Mesenchymal stem cell (in vitro differentiated cells and primary cell): ENCODE measurements at regions not wholly inside any gene's neighbourhood (a gene's known extent, or its start where the extent isn't known, plus 50 kb on each side); places are given as distances from the start of the nearest gene placed in this dataset.

Experiments used
- DNase-seq: peaks from one replicate; pipeline ENCODE4 v3.0.0-alpha.2; 2013
- H2AFZ ChIP-seq: one replicate; pipeline ENCODE4 v1.6.1; 2013; ENCODE audit warnings: low read depth, mild to moderate bottlenecking, control low read depth, inconsistent platforms, low read length, moderate library complexity
- H2AK5ac ChIP-seq: 2 replicates; pipeline ENCODE4 v1.6.1; 2013; ENCODE audit warnings: low read length, moderate library complexity, mild to moderate bottlenecking, inconsistent platforms; ENCODE audit not compliant: severe bottlenecking
- H2BK120ac ChIP-seq: one replicate; pipeline ENCODE4 v1.6.1; 2013; ENCODE audit warnings: low read depth, mild to moderate bottlenecking, inconsistent platforms, low read length, moderate library complexity
- H2BK12ac ChIP-seq, 2 experiments: one replicate each; pipeline ENCODE4 v1.6.1; 2013; ENCODE audit warnings: inconsistent platforms in 2 of 2, low read length in 2 of 2, mild to moderate bottlenecking in 2 of 2, moderate library complexity in 2 of 2, control low read depth in 1 of 2
- H2BK15ac ChIP-seq: one replicate; pipeline ENCODE4 v1.6.1; 2013; ENCODE audit warnings: mild to moderate bottlenecking, low read depth, inconsistent platforms; ENCODE audit not compliant: poor library complexity, severe bottlenecking
- H2BK5ac ChIP-seq: 2 replicates; pipeline ENCODE4 v1.6.1; 2013; ENCODE audit warnings: low read depth, mild to moderate bottlenecking, low read length, control low read depth, inconsistent platforms; ENCODE audit not compliant: poor library complexity, severe bottlenecking
- H3K14ac ChIP-seq, 2 experiments: one replicate each; pipeline ENCODE4 v1.6.1; 2013; ENCODE audit warnings: inconsistent platforms in 2 of 2, low read length in 2 of 2, control low read depth in 1 of 2, mild to moderate bottlenecking in 1 of 2, moderate library complexity in 1 of 2
- H3K18ac ChIP-seq, 2 experiments: one replicate each; pipeline ENCODE4 v1.6.1; 2013; ENCODE audit warnings: inconsistent platforms in 2 of 2, low read length in 2 of 2, control low read depth in 1 of 2, low read depth in 1 of 2, mild to moderate bottlenecking in 1 of 2
- H3K23ac ChIP-seq, 2 experiments: one replicate each; pipeline ENCODE4 v1.6.1; 2013; ENCODE audit warnings: inconsistent platforms in 2 of 2, low read length in 2 of 2, mild to moderate bottlenecking in 2 of 2, moderate library complexity in 2 of 2, control low read depth in 1 of 2
- H3K27ac ChIP-seq: 2 replicates; pipeline ENCODE4 v1.5.1; 2013; ENCODE audit warnings: mild to moderate bottlenecking, moderate library complexity, low read length, control low read depth, inconsistent platforms; ENCODE audit not compliant: poor library complexity, severe bottlenecking
- H3K27me3 ChIP-seq, 2 experiments: 2 replicates each; pipeline versions ENCODE4 v1.6.1 to v1.7.0; 2013; ENCODE audit warnings: low read length in 2 of 2, mild to moderate bottlenecking in 2 of 2, moderate library complexity in 2 of 2, control low read depth in 1 of 2, inconsistent platforms in 1 of 2; ENCODE audit not compliant: control insufficient read depth in 1 of 2, insufficient read depth in 1 of 2
- H3K36me3 ChIP-seq, 2 experiments: 2 replicates each; pipeline versions ENCODE4 v1.6.1 to v1.7.0; 2013; ENCODE audit warnings: low read length in 2 of 2, control low read depth in 1 of 2, inconsistent platforms in 1 of 2, low read depth in 1 of 2, mild to moderate bottlenecking in 1 of 2; ENCODE audit not compliant: insufficient read depth in 2 of 2, control insufficient read depth in 1 of 2
- H3K4ac ChIP-seq, 2 experiments: one replicate each; pipeline ENCODE4 v1.6.1; 2013; ENCODE audit warnings: inconsistent platforms in 2 of 2, low read length in 2 of 2, mild to moderate bottlenecking in 2 of 2, moderate library complexity in 2 of 2, control low read depth in 1 of 2, low read depth in 1 of 2
- H3K4me1 ChIP-seq: 2 replicates; pipeline ENCODE4 v1.6.1; 2013; ENCODE audit warnings: low read depth, low read length, control low read depth; ENCODE audit not compliant: control insufficient read depth, insufficient read depth
- H3K4me2 ChIP-seq: 2 replicates; pipeline ENCODE4 v1.6.1; 2013; ENCODE audit warnings: low read length, mild to moderate bottlenecking, inconsistent platforms; ENCODE audit not compliant: poor library complexity, severe bottlenecking
- H3K4me3 ChIP-seq, 2 experiments: 2 replicates each; pipeline versions ENCODE4 v1.5.1 to v1.7.0; 2013; ENCODE audit warnings: low read length in 2 of 2, mild to moderate bottlenecking in 2 of 2, control low read depth in 1 of 2, low read depth in 1 of 2; ENCODE audit not compliant: insufficient read depth in 1 of 2
- H3K79me1 ChIP-seq: replicated peaks from 2 replicates; pipeline ENCODE4 v1.6.1; 2013; ENCODE audit warnings: mild to moderate bottlenecking, control low read depth, low read length, inconsistent platforms; ENCODE audit not compliant: poor library complexity, severe bottlenecking
- H3K9ac ChIP-seq: 2 replicates; pipeline ENCODE4 v1.7.0; 2013; ENCODE audit warnings: mild to moderate bottlenecking, low read length, moderate library complexity
- H3K9me3 ChIP-seq: 2 replicates; pipeline ENCODE4 v1.7.0; 2013; ENCODE audit warnings: mild to moderate bottlenecking, low read length; ENCODE audit not compliant: control insufficient read depth
- H4K8ac ChIP-seq: one replicate; pipeline ENCODE4 v1.6.1; 2013; ENCODE audit warnings: inconsistent platforms, mild to moderate bottlenecking, low read length, moderate library complexity
- H4K91ac ChIP-seq: one replicate; pipeline ENCODE4 v1.6.1; 2013; ENCODE audit warnings: mild to moderate bottlenecking, low read length, inconsistent platforms
- WGBS: methylation state at CpG from one replicate; pipeline ENCODE4 v1.1.7; 2013; ENCODE audit warnings: mixed read lengths; 5-methylcytosine and 5-hydroxymethylcytosine counted together

DNA sequence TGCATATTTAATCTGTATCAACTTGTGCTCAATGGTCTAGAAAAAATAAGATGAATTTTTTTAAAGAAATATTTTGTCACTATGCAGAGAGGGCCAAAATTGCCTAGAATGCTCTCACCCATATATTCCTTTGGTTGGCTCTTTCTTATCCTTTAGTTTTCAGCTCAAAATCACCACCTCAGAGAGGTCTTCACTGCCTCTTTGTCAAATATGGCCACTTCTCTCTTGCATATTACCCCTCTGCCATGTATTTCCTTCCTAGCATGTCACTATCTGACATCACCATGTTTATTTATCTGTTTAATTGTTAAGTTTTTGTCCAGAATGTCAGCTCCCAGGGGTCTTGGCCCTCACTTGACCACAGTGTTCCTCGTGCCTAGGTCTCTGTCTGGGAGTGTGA is 535.2 kb upstream of the CDH2 start:
- Histone ChIP-seq H3K14ac (no peak overlapping the region), H3K4ac (no peak overlapping the region), H3K27me3 (no peaks in the 10 kb centered on the region), H3K9ac (no peak overlapping the region), H3K4me2 (no peak overlapping the region), H3K18ac (no peak overlapping the region), H3K27ac (no peak overlapping the region), H3K23ac (no peak overlapping the region), H2BK15ac (no peak overlapping the region), H3K79me1 (no peaks in the 10 kb centered on the region), H2BK5ac (no peak overlapping the region), H2AK5ac (no peak overlapping the region), H4K91ac (no peak overlapping the region), H2BK120ac (no peak overlapping the region), H2AFZ (no peak overlapping the region), H3K4me3 (no peak overlapping the region), H4K8ac (no peak overlapping the region), H3K4me1 (no peaks in the 10 kb centered on the region), H3K36me3 (no peaks in the 10 kb centered on the region), H3K9me3 (no peaks in the 10 kb centered on the region), H2BK12ac (no peak overlapping the region)
- no peak for DNase-seq
- WGBS: 58% methylated on average over 1 of the region's 1 CpG

DNA sequence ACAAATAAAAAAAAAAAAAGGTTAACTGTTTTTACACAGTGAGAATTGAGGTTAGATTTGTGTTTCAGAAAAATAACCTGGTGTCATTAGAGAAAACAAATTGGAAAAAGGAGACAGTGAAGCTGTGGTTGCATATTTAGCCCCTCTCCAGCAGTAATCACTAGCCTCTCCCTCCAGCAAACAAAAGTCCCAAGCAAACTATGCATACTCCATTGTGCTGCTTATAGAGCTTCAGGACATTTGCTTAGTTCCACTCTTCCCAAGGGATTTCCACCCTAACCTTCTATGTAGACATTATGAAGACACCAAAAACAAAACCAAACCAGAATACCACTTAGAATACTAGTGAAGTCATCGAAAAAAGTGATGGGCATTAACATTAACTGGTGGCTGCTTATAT is 534.2 kb upstream of the CDH2 start:
- Histone ChIP-seq H3K79me1 (no peaks in the 10 kb centered on the region), H2BK5ac (no peak overlapping the region), H3K27me3 (no peaks in the 10 kb centered on the region), H3K4ac (no peak overlapping the region), H3K4me2 (no peak overlapping the region), H3K9me3 (no peaks in the 10 kb centered on the region), H3K4me3 (no peak overlapping the region), H3K36me3 (no peaks in the 10 kb centered on the region), H3K18ac (no peak overlapping the region), H2BK15ac (no peak overlapping the region), H3K23ac (no peak overlapping the region), H3K4me1 (no peaks in the 10 kb centered on the region), H3K27ac (no peak overlapping the region), H2AK5ac (no peak overlapping the region), H2AFZ (no peak overlapping the region), H3K9ac (no peak overlapping the region), H2BK120ac (no peak overlapping the region), H3K14ac (no peak overlapping the region), H2BK12ac (no peak overlapping the region), H4K91ac (no peak overlapping the region), H4K8ac (no peak overlapping the region)
- 87% methylated on average over 1 of the region's 1 CpG for WGBS
- no peak for DNase-seq

DNA sequence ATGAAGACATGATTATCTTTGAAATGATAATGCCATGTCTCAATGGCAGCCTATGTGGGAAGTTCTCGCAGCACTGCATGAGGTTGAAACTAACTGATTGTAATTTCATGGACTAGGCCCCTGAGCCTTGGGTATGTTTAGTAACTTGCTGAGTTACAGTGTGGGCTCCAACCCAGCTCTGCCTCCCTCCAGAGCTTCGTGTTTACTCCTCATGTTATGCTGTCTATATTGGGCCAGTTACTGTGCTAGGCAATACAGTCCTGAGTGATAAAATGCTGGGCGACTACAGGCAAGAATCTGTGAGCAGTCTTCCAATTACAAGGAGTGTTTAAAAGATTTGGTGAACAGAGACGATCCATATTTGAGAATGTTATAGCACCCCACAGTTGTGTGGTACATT is 530.1 kb upstream of the CDH2 start:
- H4K91ac ChIP-seq: no peak overlapping the region
- no peaks in the 10 kb centered on the region for H3K36me3 ChIP-seq
- no peak overlapping the region for H2AK5ac ChIP-seq
- no peaks in the 10 kb centered on the region for H3K79me1 ChIP-seq
- H3K27me3 ChIP-seq: no peaks in the 10 kb centered on the region
- H3K9me3 ChIP-seq: no peaks in the 10 kb centered on the region
- H2BK5ac ChIP-seq: no peak overlapping the region
- no peak overlapping the region for H3K4me3 ChIP-seq
- no peak overlapping the region for H2AFZ ChIP-seq
- WGBS: 90% methylated on average over 4 of the region's 4 CpGs
- H3K4me2 ChIP-seq: no peak overlapping the region
- no peak for DNase-seq
- no peak overlapping the region for H2BK120ac ChIP-seq
- no peak overlapping the region for H3K27ac ChIP-seq
- H3K9ac ChIP-seq: no peak overlapping the region
- no peak overlapping the region for H3K4ac ChIP-seq
- no peak overlapping the region for H3K14ac ChIP-seq
- H3K23ac ChIP-seq: no peak overlapping the region
- H3K18ac ChIP-seq: no peak overlapping the region
- no peak overlapping the region for H2BK12ac ChIP-seq
- no peak overlapping the region for H4K8ac ChIP-seq
- no peaks in the 10 kb centered on the region for H3K4me1 ChIP-seq
- no peak overlapping the region for H2BK15ac ChIP-seq

DNA sequence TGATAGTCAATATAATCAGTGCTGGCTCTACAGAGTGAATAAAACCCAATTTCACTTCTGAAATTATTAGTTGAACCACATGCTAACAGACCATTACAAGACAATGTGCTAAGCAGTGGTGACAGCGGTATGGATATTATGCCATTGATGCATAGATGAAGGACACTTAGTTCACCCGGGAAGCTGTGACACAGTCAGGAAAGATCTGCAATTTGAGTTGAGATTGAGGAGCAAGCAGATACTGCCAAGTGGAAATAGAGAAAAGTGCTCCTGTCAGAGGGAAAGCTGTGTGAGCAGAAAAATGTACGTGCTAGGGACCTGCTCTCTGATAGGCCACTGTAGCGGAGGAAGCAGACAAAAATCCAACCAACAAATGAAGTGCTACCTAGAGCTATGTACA is 529.5 kb upstream of the CDH2 start:
- Histone ChIP-seq H2BK12ac (no peak overlapping the region), H3K18ac (no peak overlapping the region), H3K27ac (no peak overlapping the region), H3K4ac (no peak overlapping the region), H2AFZ (no peak overlapping the region), H3K27me3 (no peaks in the 10 kb centered on the region), H2BK5ac (no peak overlapping the region), H3K23ac (no peak overlapping the region), H2BK15ac (no peak overlapping the region), H4K91ac (no peak overlapping the region), H3K4me3 (no peak overlapping the region), H3K79me1 (no peaks in the 10 kb centered on the region), H3K4me1 (no peaks in the 10 kb centered on the region), H3K36me3 (no peaks in the 10 kb centered on the region), H4K8ac (no peak overlapping the region), H3K14ac (no peak overlapping the region), H2BK120ac (no peak overlapping the region), H3K9me3 (no peaks in the 10 kb centered on the region), H3K9ac (no peak overlapping the region), H2AK5ac (no peak overlapping the region), H3K4me2 (no peak overlapping the region)
- WGBS: 95% methylated on average over 3 of the region's 4 CpGs
- no peak for DNase-seq
